ENCODE measurements at regions not wholly inside any gene's neighbourhood (a gene's known extent, or its start where the extent isn't known, plus 50 kb on each side); places are given as distances from the start of the nearest gene placed in this dataset.

DNA sequence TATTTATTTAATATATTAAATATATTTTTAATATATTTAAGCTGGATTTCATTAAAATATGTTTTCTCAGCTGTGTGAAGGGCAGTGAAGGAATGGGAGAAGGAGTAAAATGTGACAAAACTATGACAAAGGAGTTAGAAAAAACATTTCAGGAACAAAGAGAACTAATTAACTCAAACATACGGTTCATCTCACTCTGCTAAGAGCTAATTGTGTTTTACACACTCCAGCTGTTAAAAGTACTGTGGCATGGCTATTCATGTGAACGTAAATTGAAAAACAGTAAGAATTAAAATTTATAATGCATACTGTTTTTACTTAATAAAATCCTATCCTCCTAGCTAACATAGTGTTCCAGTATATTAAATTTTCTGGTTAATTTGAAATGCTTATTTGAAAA lies 262.5 kb upstream of the GNAI1 start:
- no peak for DNase-seq (ENCODE audit: low read depth, low spot score)

DNA sequence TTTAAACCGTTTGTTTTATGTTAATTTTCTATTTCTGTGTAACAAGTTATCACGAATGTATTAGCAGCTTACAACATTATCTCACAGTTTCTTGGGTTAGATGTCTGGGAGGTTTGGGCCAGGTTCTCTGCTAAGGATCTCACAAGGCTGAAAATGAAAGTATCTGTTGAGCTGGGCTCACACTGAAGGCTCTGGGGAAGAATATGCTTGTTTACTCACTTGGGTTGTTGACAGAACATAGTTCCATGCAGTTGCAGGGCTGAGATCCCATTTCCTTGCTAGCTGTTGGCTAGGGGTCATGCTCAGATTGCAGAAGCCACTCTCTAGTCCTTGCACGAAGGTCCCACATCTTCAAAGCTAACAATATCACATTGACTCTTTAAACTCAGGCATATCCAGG lies 266.6 kb upstream of the GNAI1 start:
- DNase-seq (ENCODE audit: low read depth, low spot score) = no peak

DNA sequence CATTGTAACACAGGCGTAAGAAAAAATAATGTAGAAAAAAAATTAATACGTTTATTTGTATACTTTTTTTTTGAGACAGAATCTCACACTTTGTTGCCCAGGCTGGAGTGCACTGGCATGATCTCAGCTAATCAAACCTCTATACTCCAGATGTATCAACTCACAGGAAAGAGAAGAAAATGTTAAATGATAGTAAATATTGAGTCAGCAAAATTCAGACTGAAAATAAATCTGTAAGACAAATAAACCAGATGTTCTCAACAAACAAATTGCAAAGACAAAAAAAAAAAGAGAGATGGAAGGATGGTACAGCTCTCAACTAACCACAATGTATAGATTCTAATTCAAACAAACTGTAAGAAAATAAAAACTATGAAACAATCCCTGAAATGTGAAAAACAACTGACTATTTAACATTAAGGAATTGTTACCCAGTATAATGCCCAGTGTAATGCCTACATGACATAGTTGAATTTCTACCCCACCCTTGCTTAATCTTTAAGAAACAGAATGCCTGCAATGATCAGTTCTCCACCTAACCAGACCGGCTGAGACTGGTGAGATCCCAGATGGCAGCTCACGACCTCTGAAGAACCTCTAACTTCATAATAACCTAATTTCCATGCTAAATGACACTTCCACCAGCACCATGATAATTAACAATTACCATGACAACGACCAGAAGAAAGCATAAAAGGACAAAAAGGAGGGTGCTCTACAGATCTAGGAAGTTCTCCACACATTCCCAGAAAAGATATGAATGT lies 272.0 kb upstream of the GNAI1 start:
- no peak for DNase-seq (ENCODE audit: low read depth, low spot score)

DNA sequence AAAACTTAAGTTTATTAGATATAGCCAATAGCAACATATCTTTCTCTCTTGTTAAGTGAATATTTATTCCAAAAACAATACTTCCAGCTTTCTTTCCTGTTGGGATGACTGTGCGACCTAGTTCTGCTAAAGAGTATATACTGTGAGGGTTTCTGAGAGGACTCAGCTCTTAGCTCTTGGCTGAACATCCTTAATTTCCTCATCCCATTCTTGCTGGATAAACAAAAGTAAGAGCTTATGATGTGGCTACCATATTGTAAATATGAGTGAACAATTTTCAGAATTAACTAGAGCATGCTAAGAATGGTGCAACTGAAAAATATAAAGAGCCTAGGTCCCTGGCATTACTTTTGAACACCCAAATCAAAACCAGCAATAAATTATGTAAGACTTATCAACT lies 279.5 kb upstream of the GNAI1 start:
- DNase-seq (ENCODE audit: low read depth, low spot score) = no peak

DNA sequence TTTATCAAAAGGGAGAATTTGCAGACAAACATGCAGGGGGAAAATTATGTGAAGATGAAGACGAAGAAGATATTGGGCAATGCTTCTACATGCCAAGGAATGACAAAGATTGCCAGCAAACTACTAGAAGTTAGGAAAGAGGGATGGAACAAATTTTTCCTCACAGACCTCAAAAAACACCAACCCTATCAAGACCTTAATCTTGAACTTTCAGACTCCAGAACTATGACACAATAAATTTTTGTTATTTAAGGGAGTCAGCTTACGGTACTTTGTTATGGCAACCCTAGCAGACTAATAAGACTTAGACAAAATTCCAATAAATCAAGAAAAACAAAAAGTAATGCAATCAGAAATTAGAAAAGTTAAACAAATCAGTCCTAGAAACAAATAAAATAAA lies 280.0 kb upstream of the GNAI1 start:
- DNase-seq (ENCODE audit: low read depth, low spot score) = no peak

DNA sequence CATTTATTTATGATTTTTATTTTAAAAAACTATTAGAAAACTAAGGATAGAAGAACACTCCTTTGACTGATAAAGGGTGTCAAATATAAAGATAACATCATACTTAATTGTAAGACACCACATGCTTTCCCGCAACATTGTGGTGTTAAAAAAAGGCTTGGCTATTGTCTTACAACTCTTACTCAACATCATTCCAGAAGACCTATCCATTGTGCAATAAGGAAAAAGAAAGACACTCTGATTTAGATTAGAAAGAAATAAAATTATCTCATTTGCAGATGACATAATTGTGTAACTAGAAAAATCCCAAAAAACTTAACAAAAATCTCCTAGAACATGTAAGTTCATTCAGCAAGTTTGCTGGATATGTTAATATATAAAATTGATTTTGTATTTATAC lies 296.7 kb upstream of the GNAI1 start:
- no peak for DNase-seq (ENCODE audit: low read depth, low spot score)

DNA sequence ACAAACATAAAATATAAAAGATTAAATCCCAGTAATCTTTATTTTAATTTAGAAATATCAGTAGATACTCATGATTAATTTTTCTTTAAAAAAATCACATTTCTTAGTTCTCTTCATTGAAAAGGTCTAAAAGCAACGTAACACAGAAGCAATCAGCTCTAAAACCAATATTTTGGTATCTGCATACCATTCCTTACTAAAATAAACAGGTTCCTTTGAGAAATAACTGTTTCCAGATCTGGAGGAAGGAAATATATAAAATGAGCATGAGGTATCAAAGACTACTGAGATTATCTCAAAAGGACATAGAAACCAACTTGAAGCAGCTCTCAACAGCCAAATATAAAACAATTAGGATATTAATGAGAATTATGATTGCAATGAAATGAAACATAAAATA lies 301.0 kb upstream of the GNAI1 start:
- no peak for DNase-seq (ENCODE audit: low read depth, low spot score)

DNA sequence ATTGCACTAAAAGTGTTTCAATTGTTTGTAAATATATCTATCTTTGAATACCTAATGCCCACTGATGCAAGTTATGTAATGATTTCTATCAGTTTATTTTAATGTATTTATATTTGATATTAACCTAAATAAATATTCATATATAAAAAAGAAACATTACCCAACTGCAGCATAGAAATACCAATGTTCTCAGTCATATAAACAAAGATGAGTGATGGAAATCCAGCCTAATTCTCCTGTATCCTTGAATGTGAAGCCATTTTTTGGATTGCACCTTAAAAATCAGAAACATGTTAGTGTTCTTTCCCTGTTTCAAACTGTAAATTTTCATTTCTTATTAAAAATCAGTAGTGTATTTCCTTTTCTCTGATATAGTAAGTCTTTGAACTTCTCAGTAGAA lies 305.8 kb upstream of the GNAI1 start:
- no peak for DNase-seq (ENCODE audit: low read depth, low spot score)

DNA sequence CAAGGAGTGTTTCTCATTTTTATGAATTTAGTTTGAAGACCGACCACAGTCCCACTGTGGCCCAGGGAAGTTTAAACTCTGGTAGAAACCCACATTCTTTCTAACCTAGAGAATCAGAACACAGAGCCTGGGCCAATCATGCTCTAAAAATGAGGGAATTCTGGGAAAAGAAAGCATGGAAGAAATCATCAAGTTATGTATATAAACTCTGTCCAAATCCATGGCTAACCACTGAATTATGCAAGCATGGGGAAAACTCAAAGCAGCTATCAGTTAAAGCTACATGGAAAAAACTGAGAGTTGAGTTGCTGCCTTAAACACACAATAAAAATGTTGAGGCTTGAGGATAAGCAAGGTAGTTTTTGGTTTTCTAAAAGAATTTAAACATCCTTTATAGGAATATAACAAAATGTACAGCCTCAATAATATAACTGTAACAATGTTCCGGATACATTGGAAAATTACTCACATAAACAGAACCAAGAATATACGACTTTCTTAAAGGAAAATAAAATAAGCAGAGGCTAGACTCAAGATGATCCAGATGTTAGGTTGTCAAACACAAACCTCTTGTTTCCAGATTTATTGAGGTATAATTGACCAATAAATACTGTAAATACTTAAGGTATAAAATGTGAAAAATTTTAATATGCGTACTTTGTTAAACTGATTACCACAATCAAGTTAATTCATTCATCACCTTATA lies 311.2 kb upstream of the GNAI1 start:
- no peak for DNase-seq (ENCODE audit: low read depth, low spot score)

DNA sequence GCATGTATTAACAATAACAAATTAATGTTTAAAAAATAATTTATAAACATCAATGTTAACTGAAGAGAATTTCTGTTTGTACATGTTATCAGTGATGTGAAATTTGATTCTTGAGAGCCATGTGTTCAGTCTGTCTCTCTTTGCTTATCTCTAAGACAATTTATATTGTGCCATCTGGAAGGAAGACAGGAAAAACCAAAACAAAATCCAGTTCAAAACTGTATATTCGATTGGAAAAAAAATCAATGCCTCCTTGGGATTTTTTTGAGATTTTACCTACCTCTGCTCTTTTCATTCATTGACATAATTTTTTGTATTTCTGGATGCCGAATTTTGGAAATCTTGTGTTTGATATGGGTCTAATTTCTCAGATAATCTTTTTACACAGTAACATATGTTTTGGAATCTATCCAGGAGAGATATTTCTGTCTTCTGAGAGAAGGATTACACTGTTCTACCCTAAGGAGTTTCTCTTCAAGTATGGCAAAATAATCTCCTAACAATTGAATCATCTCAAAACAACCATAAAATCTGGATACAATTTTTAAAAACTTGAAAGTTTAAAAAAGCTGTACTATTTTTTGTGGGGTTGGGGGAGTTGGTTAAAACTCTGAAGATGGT lies 311.9 kb upstream of the GNAI1 start:
- DNase-seq (ENCODE audit: low read depth, low spot score) = no peak

DNA sequence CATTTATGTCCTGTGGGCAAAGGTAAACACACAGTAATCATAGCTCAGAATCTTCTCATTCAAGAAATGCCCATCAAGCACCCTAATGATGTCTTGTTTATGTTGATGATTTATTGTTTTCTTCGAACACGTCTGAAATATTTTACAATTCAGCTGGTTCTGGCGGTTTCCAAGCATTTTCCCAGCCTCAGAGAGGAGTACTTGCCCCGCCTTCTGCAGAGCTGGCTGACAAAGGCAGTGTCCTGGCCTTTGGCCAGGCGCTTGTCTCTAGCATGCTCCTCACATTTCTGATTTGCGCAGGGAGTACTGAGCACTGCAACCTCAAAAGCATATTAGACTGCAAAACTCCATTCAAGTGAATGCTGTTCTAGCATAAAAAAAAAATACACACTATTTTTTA lies 314.2 kb upstream of the GNAI1 start:
- DNase-seq (ENCODE audit: low read depth, low spot score) = no peak

DNA sequence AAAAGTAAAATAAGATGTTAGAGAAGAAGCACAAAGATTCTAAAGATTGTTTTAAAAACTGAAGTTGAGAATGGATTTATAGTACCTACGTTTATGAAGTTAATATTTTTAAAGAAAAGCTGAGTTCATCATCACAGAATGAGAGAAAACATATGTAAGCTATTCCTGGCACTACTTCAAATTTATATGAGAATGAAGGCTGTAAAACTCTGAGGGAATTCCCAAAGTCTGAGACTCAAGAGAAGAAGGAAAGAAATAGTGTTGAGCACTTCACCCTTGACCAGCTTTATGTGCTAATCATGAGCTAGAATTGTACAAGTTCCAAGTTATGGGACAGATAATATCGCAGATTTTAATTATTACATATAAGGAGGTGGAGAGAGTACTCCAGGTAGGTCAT lies 323.7 kb upstream of the GNAI1 start:
- DNase-seq (ENCODE audit: low read depth, low spot score) = no peak

DNA sequence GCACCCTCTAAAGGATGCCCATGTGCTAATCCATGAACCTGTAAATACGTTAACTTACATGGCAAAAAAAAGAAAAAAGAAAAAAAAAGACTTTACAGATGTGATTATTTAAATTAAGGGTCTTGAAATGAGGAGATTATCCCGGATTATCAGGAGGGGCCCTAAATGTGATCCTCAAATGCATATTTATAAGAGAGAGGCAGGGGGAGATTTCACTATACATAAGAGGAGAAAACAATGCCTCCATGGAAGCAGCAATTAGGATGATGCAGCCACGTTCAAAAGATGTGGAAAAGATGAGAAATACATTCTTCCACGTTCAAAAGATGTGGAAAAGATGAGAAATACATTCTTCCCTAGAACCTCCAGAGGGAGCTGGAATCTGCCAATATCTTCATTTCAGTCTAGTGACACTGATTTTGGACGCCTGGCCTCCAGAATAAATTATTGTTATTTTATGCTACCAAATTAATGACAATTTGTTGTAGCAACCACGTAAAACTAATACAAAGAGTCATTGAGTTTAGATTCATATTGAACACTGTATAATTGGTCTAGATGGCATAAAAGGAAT lies 328.4 kb upstream of the GNAI1 start:
- DNase-seq (ENCODE audit: low read depth, low spot score) = no peak

DNA sequence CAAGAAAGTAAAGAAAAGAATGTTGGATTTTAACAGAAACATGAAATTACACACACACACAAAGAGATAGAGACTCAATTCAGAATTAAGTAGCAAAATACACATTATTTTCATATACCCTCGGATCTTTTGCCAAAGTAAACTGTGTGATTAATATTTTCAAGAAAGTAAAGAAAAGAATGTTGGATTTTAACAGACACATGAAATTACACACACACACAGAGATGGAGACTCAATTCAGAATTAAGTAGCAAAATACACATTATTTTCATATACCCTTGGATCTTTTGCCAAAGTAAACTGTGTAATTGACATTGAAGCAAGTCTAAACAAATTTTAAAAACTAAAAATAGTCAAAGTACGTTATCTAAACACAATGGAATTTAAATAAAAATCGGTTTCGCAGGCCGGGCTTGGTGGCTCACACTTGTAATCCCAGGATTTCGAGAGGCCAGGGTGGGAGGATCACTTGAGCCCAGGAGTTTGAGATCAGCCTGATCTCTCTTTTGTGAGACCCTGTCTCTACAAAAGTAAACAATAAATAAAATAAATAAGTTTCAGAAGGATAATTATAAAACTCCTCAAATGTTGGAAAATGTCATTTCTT lies 337.3 kb upstream of the MAGI2 start:
- DNase-seq (ENCODE audit: low read depth, low spot score) = no peak

DNA sequence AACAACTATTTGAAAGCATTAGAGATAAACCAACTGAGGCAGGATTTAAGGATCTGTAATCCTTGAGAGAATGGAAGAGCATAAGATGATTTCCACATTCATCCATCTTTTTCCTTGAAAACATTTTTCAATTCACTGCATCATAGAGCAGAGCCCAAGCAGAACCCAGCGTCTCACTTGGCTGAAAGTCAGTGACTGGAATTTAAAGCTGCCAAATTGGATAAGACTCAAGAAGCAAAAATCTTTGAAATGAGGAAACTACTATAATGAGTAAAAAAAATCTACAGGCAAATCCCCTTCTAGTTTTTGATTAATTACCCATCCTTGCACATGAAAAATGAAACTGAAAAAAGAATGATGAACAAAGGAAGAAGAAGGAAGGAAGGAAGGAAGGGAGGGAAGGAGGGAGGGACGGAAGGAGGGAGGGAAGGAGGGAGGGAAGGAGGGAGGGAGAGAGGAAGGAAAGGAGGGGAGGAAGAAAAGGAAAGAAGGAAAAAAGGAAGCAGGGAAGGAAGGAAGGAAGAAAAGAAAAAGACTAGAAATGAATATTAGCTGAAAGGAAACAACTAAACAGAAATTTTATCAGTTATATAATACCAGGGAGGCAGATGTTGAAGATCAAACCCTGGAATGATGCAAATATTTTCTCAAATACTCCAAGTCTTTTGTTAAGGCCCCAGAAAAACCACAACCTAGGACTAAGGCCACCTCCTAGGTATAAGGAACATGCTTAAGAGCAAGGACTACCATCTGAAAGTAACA lies 336.3 kb upstream of the MAGI2 start:
- DNase-seq (ENCODE audit: low read depth, low spot score) = no peak

DNA sequence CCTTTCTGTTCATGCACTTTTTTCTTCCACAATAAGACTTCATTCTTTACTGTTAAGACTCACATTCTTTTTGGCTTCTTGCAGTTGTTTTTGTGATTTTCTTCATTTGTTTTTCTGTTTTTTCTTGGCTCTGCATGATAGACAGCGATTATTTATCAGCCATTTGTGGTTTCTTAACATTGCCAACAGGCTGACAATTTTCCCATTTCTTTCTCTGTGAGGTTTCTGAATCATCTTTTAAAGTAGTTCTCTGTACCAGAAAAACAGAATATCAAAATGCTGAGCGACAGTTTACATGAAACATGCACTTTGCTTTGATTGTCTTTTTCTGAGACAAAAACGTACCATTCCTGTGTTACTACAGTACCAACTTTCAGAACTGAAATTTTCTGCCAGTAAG lies 334.2 kb upstream of the MAGI2 start:
- no peak for DNase-seq (ENCODE audit: low read depth, low spot score)

DNA sequence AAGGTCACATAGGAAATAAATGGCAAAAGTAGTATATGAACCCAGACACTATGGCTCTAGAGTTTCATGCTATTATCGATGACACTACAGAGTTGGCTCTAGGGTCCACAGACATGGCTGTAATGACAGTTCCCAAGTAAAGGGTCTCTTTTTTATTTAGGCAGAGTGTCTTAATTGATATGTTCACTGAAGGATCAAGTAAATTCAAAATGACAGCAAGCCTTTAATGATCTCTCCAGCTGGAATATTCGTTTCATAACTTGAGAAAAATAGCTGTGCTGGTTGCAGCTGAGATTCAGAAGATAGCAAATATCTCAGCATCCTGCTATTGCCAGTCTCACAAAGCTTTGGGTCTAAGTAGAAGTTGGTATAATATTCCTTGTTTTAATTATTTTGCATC lies 333.6 kb upstream of the MAGI2 start:
- no peak for DNase-seq (ENCODE audit: low read depth, low spot score)

DNA sequence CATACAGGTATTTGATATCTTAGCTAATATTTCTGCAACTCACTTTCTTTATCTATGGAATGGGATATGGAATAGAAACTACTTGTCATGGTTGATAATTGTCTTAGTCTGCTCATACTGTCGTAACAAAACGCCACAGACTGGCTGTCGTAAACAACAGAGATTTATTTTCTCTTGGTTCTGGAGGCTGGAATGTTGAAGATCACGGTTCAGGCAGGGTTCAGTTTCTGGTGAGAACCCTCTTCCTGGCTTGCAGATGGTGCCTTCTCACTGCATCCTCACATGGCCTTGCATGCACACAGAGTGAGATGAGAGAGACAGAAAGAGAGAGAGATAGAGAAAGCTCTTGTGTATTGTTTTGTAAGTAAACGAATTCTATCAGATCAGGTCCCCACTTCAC lies 332.7 kb upstream of the MAGI2 start:
- DNase-seq (ENCODE audit: low read depth, low spot score) = no peak

DNA sequence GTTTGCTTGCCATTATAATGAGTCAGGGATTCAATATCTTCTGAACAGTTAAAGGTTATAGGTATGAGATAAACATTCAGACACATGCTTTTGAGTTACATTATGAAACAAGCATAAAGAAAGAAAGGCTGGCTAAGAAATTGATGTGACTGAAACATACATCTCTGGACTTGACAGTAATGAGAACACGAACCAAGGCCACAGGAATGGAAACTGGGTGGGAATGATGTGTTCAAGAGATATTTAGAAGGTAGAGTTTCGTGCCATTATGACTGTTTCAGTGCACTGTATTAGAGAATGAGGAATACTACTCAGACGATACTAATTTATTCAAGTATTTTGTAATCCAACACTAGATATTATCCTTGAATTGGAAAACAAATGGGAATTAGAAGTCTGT lies 332.1 kb upstream of the MAGI2 start:
- no peak for DNase-seq (ENCODE audit: low read depth, low spot score)

DNA sequence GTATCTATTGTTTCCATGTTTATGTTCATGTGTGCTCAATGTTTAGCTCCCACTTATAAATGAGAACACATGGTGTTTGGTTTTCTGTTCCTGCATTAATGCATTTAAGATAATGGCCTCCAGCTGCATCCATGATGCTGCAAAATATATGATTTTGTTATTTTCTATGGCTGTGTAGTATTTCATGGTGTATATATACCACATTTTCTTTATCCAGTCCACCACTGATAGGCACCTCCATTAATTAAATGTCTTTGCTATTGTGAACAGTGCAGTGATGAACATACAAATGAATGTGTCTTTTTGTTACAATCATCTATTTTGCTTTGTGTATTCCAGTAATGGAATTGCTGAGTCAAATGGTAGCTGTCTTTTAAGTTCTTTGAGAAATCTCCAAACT lies 329.4 kb upstream of the MAGI2 start:
- DNase-seq (ENCODE audit: low read depth, low spot score) = no peak

DNA sequence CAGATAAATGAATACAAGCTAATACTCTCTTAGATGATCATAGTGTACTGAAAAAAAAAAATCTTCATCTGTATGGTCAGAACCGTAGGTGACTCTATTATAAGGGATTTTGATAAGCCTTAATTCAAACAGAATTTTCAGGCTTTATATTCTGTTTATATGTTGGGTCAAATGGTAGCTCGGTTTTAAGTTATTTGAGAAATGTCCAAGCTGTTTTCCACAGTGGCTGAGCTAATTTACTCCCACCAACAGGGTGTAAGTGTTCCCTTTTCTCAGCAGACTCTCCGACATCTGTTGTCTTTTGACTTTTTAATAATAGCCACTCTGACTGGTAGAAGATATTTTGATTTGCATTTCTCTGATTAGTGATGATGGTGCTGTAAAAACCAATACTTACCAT lies 328.8 kb upstream of the MAGI2 start:
- DNase-seq (ENCODE audit: low read depth, low spot score) = no peak

DNA sequence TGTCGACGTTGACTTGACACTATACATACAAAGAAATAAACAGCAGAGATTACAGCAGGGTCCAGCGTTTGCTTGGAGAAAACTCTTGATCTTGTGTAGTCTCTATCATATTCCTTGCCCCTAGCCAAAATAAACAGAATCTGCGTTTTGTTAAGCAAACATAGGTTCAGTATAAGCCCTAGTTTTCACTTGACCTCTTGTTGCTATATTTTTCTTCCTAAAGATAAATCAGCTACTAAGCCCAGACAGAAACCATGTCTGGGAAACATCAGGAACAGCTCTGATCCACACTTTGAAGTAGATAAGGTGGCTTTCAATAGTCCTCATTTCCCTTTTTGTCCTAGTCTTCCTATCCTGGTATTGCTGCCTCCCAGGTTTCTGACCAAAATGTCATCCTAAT lies 328.2 kb upstream of the MAGI2 start:
- DNase-seq (ENCODE audit: low read depth, low spot score) = no peak
